Ishikawa (cell line): ENCODE measurements at regions not wholly inside any gene's neighbourhood (a gene's known extent, or its start where the extent isn't known, plus 50 kb on each side); places are given as distances from the start of the nearest gene placed in this dataset.

Source experiments
- CREB1 ChIP-seq: IDR thresholded peaks from 2 replicates; pipeline ENCODE4 v1.6.1; 2012; ENCODE audit warnings: low read depth
- EP300 ChIP-seq: IDR thresholded peaks from 2 replicates; pipeline ENCODE4 v1.6.1; 2012; ENCODE audit warnings: borderline replicate concordance
- FOXM1 ChIP-seq: IDR thresholded peaks from 2 replicates; pipeline ENCODE4 v1.6.1; 2012; ENCODE audit warnings: low read depth, borderline replicate concordance
- NFIC ChIP-seq: IDR thresholded peaks from 2 replicates; pipeline ENCODE4 v1.6.1; 2012
- RAD21 ChIP-seq: IDR thresholded peaks from 2 replicates; pipeline ENCODE4 v1.6.1; 2012; ENCODE audit warnings: low read depth
- TAF1 ChIP-seq: IDR thresholded peaks from 2 replicates; pipeline ENCODE4 v1.6.1; 2012; ENCODE audit warnings: low read depth, mild to moderate bottlenecking
- TCF12 ChIP-seq: IDR thresholded peaks from 2 replicates; pipeline ENCODE4 v1.6.1; 2012; ENCODE audit warnings: low read depth
- YY1 ChIP-seq: IDR thresholded peaks from 2 replicates; pipeline ENCODE4 v1.6.1; 2012; ENCODE audit warnings: low read depth
- TF ChIP-seq, protein P1 (sequence below): IDR thresholded peaks from 2 replicates; pipeline ENCODE4 v1.6.1; 2012; ENCODE audit warnings: low read depth, mild to moderate bottlenecking

DNA sequence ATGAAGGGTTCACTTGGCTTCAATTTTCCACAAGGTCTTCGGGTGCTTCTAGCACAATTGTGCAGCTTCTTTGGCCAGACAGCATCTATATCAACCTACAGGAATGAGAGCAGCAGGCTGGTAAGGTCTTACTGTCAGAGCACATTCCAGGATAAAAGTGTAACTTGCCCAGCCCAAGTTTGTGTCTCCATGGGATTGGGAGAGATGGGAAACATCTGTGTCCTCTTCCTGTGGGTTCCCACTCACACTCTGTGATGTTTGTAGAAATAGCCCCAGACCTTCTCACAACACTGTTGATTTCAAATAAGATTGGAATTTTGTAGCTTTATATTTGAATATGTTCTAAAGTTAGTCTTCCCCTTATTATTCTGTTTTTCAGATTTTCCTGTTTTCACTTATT, 83.4 kb upstream of the RGS17 start:
- no peak for TF ChIP-seq CREB1
- no peak for TF ChIP-seq TCF12
- no peak for TF ChIP-seq TAF1
- TF ChIP-seq RAD21, result no peak
- no peak for TF ChIP-seq FOXM1
- TF ChIP-seq, protein P1, sequence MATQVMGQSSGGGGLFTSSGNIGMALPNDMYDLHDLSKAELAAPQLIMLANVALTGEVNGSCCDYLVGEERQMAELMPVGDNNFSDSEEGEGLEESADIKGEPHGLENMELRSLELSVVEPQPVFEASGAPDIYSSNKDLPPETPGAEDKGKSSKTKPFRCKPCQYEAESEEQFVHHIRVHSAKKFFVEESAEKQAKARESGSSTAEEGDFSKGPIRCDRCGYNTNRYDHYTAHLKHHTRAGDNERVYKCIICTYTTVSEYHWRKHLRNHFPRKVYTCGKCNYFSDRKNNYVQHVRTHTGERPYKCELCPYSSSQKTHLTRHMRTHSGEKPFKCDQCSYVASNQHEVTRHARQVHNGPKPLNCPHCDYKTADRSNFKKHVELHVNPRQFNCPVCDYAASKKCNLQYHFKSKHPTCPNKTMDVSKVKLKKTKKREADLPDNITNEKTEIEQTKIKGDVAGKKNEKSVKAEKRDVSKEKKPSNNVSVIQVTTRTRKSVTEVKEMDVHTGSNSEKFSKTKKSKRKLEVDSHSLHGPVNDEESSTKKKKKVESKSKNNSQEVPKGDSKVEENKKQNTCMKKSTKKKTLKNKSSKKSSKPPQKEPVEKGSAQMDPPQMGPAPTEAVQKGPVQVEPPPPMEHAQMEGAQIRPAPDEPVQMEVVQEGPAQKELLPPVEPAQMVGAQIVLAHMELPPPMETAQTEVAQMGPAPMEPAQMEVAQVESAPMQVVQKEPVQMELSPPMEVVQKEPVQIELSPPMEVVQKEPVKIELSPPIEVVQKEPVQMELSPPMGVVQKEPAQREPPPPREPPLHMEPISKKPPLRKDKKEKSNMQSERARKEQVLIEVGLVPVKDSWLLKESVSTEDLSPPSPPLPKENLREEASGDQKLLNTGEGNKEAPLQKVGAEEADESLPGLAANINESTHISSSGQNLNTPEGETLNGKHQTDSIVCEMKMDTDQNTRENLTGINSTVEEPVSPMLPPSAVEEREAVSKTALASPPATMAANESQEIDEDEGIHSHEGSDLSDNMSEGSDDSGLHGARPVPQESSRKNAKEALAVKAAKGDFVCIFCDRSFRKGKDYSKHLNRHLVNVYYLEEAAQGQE, result no peak
- no peak for TF ChIP-seq EP300
- no peak for TF ChIP-seq NFIC
- no peak for TF ChIP-seq YY1
